ENCODE measurements at regions not wholly inside any gene's neighbourhood (a gene's known extent, or its start where the extent isn't known, plus 50 kb on each side); places are given as distances from the start of the nearest gene placed in this dataset.

DNA sequence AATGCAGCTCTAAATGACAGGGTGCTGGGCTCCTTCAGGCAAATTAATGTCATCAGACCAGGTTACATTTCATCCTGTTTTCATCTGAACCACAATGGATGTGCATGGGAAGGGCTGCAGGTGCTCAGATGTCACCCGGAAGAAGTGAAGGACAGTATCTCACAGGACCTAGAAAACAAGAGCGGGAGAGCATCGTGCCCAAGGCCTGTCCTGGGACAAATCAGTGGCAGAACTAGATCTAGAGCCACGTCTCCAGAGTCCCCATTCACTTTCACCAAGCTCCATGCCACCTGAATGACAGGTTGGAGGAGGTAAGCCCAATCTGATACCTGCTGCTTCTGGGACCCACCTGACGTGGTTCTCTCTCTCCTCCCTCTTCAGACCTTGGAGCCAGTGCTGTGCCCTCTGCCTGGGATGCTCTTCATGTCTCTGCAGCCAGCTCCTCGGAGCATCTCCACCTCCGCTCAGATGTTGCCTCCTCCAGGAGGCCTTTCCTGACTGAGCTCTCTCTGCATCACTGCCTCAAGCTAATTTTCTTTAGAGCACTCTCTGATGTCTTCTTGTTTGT, 77.3 kb downstream of the CPN2 start:
- Histone ChIP-seq H3K27me3 (ENCODE audit: control insufficient read depth, insufficient read depth, low read length) (peaks cover 4% of the 10 kb centered on the region), H3K4me3 (ENCODE audit: low read depth, low read length) (no peak overlapping the region), H3K27ac (ENCODE audit: low read depth, low read length) (no peak overlapping the region), H3K9me3 (ENCODE audit: control insufficient read depth, insufficient read depth, low read length) (no peaks in the 10 kb centered on the region; the same call in 1 of the 2 replicates)
- CTCF ChIA-PET = no interaction called here
- no peak for TF ChIP-seq CTCF (IDR thresholded peaks at IDR 0.05; ENCODE audit: low read depth, low read length)
- POLR2A ChIA-PET = no interaction called here
- DNase-seq (ENCODE audit: low read depth, low spot score) = no peak

GRCh38 chr3:194274424-194275085, 76.6 kb downstream of the CPN2 start:
- Histone ChIP-seq H3K9me3 (ENCODE audit: control insufficient read depth, insufficient read depth, low read length) (no peaks in the 10 kb centered on the region; the same call in 1 of the 2 replicates), H3K27me3 (ENCODE audit: control insufficient read depth, insufficient read depth, low read length) (peaks cover 4% of the 10 kb centered on the region), H3K4me3 (ENCODE audit: low read depth, low read length) (no peak overlapping the region), H3K27ac (ENCODE audit: low read depth, low read length) (no peak overlapping the region)
- TF ChIP-seq CTCF (IDR thresholded peaks at IDR 0.05; ENCODE audit: low read depth, low read length) = no peak
- DNase-seq (ENCODE audit: low read depth, low spot score) = no peak
- ChIA-PET CTCF (no interaction called here), POLR2A (no interaction called here)

- CTCF ChIA-PET = interaction anchor here (0.6 kb wide), 1 partner anchor 64 kb away, joined by 3 read pairs; no protein-coding TSS in a partner anchor
- Histone ChIP-seq H3K27ac (ENCODE audit: low read depth, low read length) (no peak overlapping the region), H3K9me3 (ENCODE audit: control insufficient read depth, insufficient read depth, low read length) (no peaks in the 10 kb centered on the region; the same call in 1 of the 2 replicates), H3K27me3 (ENCODE audit: control insufficient read depth, insufficient read depth, low read length) (peaks cover 4% of the 10 kb centered on the region), H3K4me3 (ENCODE audit: low read depth, low read length) (no peak overlapping the region)
- POLR2A ChIA-PET = no interaction called here
- TF ChIP-seq CTCF (IDR thresholded peaks at IDR 0.05; ENCODE audit: low read depth, low read length) = no peak
- DNase-seq (ENCODE audit: low read depth, low spot score) = no peak
Measured at GRCh38 chr3:194275291-194275690, 75.8 kb downstream of the CPN2 start.

GRCh38 chr3:194275721-194276120, 75.4 kb downstream of the CPN2 start:
- ChIA-PET POLR2A (no interaction called here), CTCF (interaction anchor here (0.6 to 5.0 kb wide), 2 partner anchors 40 to 63 kb away, joined by 3 to 20 read pairs; no protein-coding TSS in a partner anchor)
- no peak for TF ChIP-seq CTCF (IDR thresholded peaks at IDR 0.05; ENCODE audit: low read depth, low read length)
- Histone ChIP-seq H3K9me3 (ENCODE audit: control insufficient read depth, insufficient read depth, low read length) (no peaks in the 10 kb centered on the region; the same call in 1 of the 2 replicates), H3K27me3 (ENCODE audit: control insufficient read depth, insufficient read depth, low read length) (peaks cover 4% of the 10 kb centered on the region), H3K27ac (ENCODE audit: low read depth, low read length) (no peak overlapping the region), H3K4me3 (ENCODE audit: low read depth, low read length) (no peak overlapping the region)
- DNase-seq (ENCODE audit: low read depth, low spot score) = no peak

GRCh38 chr3:194276768-194277103, 74.4 kb downstream of the CPN2 start:
- POLR2A ChIA-PET = interaction anchor here (0.8 kb wide), 1 partner anchor 59 kb away, joined by 3 read pairs; no protein-coding TSS in a partner anchor
- Histone ChIP-seq H3K4me3 (ENCODE audit: low read depth, low read length) (no peak overlapping the region), H3K27me3 (ENCODE audit: control insufficient read depth, insufficient read depth, low read length) (peaks cover 9% of the 10 kb centered on the region), H3K27ac (ENCODE audit: low read depth, low read length) (no peak overlapping the region), H3K9me3 (ENCODE audit: control insufficient read depth, insufficient read depth, low read length) (no peaks in the 10 kb centered on the region; the same call in 1 of the 2 replicates)
- CTCF ChIA-PET = interaction anchor here (5.0 kb wide), 1 partner anchor 39 kb away, joined by 20 read pairs; no protein-coding TSS in a partner anchor
- TF ChIP-seq CTCF (IDR thresholded peaks at IDR 0.05; ENCODE audit: low read depth, low read length) = no peak
- no peak for DNase-seq (ENCODE audit: low read depth, low spot score)
